GM23338 (cell line): ENCODE measurements at regions not wholly inside any gene's neighbourhood (a gene's known extent, or its start where the extent isn't known, plus 50 kb on each side); places are given as distances from the start of the nearest gene placed in this dataset.

Experiments used
- ATAC-seq: fragments of 200-7000 bp; cut with Tn5 transposase; 3 replicates; pipeline ENCODE4 v1.9.1; 2020
- DNase-seq: peaks from one replicate; pipeline ENCODE4 v3.0.0-alpha.2; 2015; ENCODE audit warnings: low spot score
- H2AFZ ChIP-seq: fragments of 200-600 bp; sonication (generic); 2 replicates; pipeline ENCODE4 v1.8.0; 2016; ENCODE audit warnings: antibody characterized with exemption, mild to moderate bottlenecking, moderate library complexity
- H3F3A ChIP-seq: fragments of 200-600 bp; sonication (generic); replicated peaks from 2 replicates; pipeline ENCODE4 v1.8.0; 2017; ENCODE audit warnings: antibody characterized with exemption, mixed run types, low read depth
- H3K27ac ChIP-seq: fragments of 200-600 bp; sonication (generic); 2 replicates; pipeline ENCODE4 v1.6.1; 2016; ENCODE audit warnings: low read depth
- H3K27me3 ChIP-seq: fragments of 200-600 bp; sonication (generic); 2 replicates; pipeline ENCODE4 v1.8.0; 2016; ENCODE audit warnings: mild to moderate bottlenecking, mixed run types, moderate library complexity; ENCODE audit not compliant: insufficient read depth
- H3K36me3 ChIP-seq: fragments of 200-600 bp; sonication (generic); 2 replicates; pipeline ENCODE4 v1.8.0; 2016; ENCODE audit warnings: mild to moderate bottlenecking; ENCODE audit not compliant: insufficient read depth
- H3K4me1 ChIP-seq: fragments of 200-600 bp; sonication (generic); 2 replicates; pipeline ENCODE4 v1.8.0; 2016; ENCODE audit warnings: mild to moderate bottlenecking, moderate library complexity; ENCODE audit not compliant: insufficient read depth
- H3K4me2 ChIP-seq: fragments of 200-600 bp; sonication (generic); 2 replicates; pipeline ENCODE4 v1.7.1; 2017; ENCODE audit warnings: mixed run types
- H3K4me3 ChIP-seq: fragments of 200-600 bp; sonication (generic); 2 replicates; pipeline ENCODE4 v1.6.1; 2016; ENCODE audit warnings: mixed run types
- H3K79me2 ChIP-seq: fragments of 200-600 bp; sonication (generic); replicated peaks from 2 replicates; pipeline ENCODE4 v1.8.0; 2017; ENCODE audit warnings: mild to moderate bottlenecking; ENCODE audit not compliant: insufficient read depth
- H3K9me2 ChIP-seq: fragments of 200-600 bp; sonication (generic); 2 replicates; pipeline ENCODE4 v1.8.0; 2017; ENCODE audit not compliant: insufficient read depth
- H4K20me1 ChIP-seq: fragments of 200-600 bp; sonication (generic); replicated peaks from 2 replicates; pipeline ENCODE4 v1.8.0; 2017; ENCODE audit warnings: mild to moderate bottlenecking; ENCODE audit not compliant: insufficient read depth
- H3K27ac Mint-ChIP-seq: 2 replicates; pipeline ENCODE4 v1.8.0; 2020; ENCODE audit warnings: inconsistent platforms, mild to moderate bottlenecking, moderate library complexity, mixed read lengths
- H3K27me3 Mint-ChIP-seq: 3 replicates; pipeline ENCODE4 v1.8.0; 2022; ENCODE audit warnings: low read depth, mild to moderate bottlenecking, moderate library complexity, mixed read lengths, inconsistent platforms; ENCODE audit not compliant: insufficient read depth, poor library complexity
- H3K36me3 Mint-ChIP-seq: 3 replicates; pipeline ENCODE4 v1.8.0; 2021; ENCODE audit warnings: low read depth, mild to moderate bottlenecking, inconsistent platforms, moderate library complexity, mixed read lengths
- H3K4me1 Mint-ChIP-seq: 3 replicates; pipeline ENCODE4 v1.8.0; 2020; ENCODE audit warnings: mild to moderate bottlenecking, inconsistent platforms, mixed read lengths
- H3K4me3 Mint-ChIP-seq: 3 replicates; pipeline ENCODE4 v1.8.0; 2021; ENCODE audit warnings: moderate library complexity, mild to moderate bottlenecking, inconsistent platforms, mixed read lengths
- H3K9me3 Mint-ChIP-seq: 3 replicates; pipeline ENCODE4 v1.8.0; 2020; ENCODE audit warnings: moderate library complexity, mild to moderate bottlenecking, inconsistent platforms, mixed read lengths
- POLR2AphosphoS5 ChIP-seq: IDR thresholded peaks from 2 replicates; pipeline ENCODE4 v1.6.1; 2016; ENCODE audit warnings: antibody characterized with exemption, low read depth
- ZNF114 ChIP-seq: fragments of 250-450 bp; sonication (Bioruptor Pico); IDR thresholded peaks from 2 replicates; pipeline ENCODE4 v1.5.0; 2020; ENCODE audit warnings: mild to moderate bottlenecking, moderate library complexity
- TF ChIP-seq, protein P1 (sequence below), 2 experiments: fragments of 200-600 bp in 1 of 2; sonication (generic) in 1 of 2; conservative IDR thresholded peaks; 2 replicates each; pipeline versions ENCODE4 v1.5.1 to v1.6.1; 2016 to 2017; ENCODE audit warnings: antibody characterized with exemption in 2 of 2, low read depth in 2 of 2, mild to moderate bottlenecking in 2 of 2, moderate library complexity in 1 of 2
- TF ChIP-seq, protein P2 (sequence below): fragments of 250-450 bp; sonication (Bioruptor Pico); IDR thresholded peaks from 2 replicates; pipeline ENCODE4 v1.5.0; 2020; ENCODE audit warnings: mild to moderate bottlenecking, moderate library complexity
- TF ChIP-seq, protein P3 (sequence below): IDR thresholded peaks from 2 replicates; pipeline ENCODE4 v1.6.1; 2016; ENCODE audit warnings: antibody characterized with exemption
- TF ChIP-seq, protein P4 (sequence below): IDR thresholded peaks from one replicate; pipeline ENCODE4 v1.6.1; 2018; ENCODE audit warnings: antibody characterized with exemption; ENCODE audit not compliant: unreplicated experiment

DNA sequence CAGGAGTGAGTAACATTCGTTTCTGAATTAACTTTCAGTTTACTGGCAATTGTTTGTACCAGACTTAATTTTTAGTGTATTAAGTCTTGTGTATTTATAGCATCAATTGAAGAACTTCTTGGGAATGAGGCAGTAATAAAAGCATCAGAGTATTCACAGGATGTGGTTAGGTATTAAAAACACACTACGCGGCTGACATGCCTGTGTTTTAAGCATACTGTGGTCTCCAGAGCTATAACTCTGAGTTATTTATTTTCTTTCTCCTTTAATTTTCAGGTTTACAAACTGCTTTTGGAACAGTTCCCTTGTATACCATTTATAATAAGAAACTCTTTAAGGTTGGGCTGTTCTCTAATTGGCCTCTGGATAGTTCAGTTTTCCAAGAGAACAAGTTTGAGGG lies 626.1 kb upstream of the NRG3 start:
- DNase-seq: no peak
- Mint-ChIP-seq H3K4me1 (peaks cover 36% of the 10 kb centered on the region), H3K27me3 (no peaks in the 10 kb centered on the region), H3K36me3 (peaks cover 5% of the 10 kb centered on the region; the same call in 1 of the 3 replicates), H3K9me3 (no peaks in the 10 kb centered on the region), H3K4me3 (no peak overlapping the region), H3K27ac (no peak overlapping the region)
- H2AFZ ChIP-seq: peak overlapping the region; percentile 86
- no peak overlapping the region for H3K4me3 ChIP-seq
- H3K36me3 ChIP-seq: no peaks in the 10 kb centered on the region
- no peak overlapping the region for H3K27ac ChIP-seq
- no peaks in the 10 kb centered on the region for H3K79me2 ChIP-seq
- no peaks in the 10 kb centered on the region for H3K9me2 ChIP-seq
- ATAC-seq: no peak
- TF ChIP-seq, protein P1, sequence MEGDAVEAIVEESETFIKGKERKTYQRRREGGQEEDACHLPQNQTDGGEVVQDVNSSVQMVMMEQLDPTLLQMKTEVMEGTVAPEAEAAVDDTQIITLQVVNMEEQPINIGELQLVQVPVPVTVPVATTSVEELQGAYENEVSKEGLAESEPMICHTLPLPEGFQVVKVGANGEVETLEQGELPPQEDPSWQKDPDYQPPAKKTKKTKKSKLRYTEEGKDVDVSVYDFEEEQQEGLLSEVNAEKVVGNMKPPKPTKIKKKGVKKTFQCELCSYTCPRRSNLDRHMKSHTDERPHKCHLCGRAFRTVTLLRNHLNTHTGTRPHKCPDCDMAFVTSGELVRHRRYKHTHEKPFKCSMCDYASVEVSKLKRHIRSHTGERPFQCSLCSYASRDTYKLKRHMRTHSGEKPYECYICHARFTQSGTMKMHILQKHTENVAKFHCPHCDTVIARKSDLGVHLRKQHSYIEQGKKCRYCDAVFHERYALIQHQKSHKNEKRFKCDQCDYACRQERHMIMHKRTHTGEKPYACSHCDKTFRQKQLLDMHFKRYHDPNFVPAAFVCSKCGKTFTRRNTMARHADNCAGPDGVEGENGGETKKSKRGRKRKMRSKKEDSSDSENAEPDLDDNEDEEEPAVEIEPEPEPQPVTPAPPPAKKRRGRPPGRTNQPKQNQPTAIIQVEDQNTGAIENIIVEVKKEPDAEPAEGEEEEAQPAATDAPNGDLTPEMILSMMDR (conservative IDR thresholded peaks at IDR 0.05; ENCODE audit: low read depth in 2 of 2): no peak
- no peak for TF ChIP-seq ZNF114 (CRISPR knock-in tag)
- TF ChIP-seq, protein P2, sequence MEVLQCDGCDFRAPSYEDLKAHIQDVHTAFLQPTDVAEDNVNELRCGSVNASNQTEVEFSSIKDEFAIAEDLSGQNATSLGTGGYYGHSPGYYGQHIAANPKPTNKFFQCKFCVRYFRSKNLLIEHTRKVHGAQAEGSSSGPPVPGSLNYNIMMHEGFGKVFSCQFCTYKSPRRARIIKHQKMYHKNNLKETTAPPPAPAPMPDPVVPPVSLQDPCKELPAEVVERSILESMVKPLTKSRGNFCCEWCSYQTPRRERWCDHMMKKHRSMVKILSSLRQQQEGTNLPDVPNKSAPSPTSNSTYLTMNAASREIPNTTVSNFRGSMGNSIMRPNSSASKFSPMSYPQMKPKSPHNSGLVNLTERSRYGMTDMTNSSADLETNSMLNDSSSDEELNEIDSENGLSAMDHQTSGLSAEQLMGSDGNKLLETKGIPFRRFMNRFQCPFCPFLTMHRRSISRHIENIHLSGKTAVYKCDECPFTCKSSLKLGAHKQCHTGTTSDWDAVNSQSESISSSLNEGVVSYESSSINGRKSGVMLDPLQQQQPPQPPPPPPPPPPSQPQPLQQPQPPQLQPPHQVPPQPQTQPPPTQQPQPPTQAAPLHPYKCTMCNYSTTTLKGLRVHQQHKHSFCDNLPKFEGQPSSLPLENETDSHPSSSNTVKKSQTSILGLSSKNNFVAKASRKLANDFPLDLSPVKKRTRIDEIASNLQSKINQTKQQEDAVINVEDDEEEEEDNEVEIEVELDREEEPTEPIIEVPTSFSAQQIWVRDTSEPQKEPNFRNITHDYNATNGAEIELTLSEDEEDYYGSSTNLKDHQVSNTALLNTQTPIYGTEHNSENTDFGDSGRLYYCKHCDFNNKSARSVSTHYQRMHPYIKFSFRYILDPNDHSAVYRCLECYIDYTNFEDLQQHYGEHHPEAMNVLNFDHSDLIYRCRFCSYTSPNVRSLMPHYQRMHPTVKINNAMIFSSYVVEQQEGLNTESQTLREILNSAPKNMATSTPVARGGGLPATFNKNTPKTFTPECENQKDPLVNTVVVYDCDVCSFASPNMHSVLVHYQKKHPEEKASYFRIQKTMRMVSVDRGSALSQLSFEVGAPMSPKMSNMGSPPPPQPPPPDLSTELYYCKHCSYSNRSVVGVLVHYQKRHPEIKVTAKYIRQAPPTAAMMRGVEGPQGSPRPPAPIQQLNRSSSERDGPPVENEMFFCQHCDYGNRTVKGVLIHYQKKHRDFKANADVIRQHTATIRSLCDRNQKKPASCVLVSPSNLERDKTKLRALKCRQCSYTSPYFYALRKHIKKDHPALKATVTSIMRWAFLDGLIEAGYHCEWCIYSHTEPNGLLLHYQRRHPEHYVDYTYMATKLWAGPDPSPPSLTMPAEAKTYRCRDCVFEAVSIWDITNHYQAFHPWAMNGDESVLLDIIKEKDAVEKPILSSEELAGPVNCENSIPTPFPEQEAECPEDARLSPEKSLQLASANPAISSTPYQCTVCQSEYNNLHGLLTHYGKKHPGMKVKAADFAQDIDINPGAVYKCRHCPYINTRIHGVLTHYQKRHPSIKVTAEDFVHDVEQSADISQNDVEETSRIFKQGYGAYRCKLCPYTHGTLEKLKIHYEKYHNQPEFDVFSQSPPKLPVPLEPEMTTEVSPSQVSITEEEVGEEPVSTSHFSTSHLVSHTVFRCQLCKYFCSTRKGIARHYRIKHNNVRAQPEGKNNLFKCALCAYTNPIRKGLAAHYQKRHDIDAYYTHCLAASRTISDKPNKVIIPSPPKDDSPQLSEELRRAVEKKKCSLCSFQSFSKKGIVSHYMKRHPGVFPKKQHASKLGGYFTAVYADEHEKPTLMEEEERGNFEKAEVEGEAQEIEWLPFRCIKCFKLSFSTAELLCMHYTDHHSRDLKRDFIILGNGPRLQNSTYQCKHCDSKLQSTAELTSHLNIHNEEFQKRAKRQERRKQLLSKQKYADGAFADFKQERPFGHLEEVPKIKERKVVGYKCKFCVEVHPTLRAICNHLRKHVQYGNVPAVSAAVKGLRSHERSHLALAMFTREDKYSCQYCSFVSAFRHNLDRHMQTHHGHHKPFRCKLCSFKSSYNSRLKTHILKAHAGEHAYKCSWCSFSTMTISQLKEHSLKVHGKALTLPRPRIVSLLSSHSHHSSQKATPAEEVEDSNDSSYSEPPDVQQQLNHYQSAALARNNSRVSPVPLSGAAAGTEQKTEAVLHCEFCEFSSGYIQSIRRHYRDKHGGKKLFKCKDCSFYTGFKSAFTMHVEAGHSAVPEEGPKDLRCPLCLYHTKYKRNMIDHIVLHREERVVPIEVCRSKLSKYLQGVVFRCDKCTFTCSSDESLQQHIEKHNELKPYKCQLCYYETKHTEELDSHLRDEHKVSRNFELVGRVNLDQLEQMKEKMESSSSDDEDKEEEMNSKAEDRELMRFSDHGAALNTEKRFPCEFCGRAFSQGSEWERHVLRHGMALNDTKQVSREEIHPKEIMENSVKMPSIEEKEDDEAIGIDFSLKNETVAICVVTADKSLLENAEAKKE (CRISPR knock-in tag): no peak
- TF ChIP-seq POLR2AphosphoS5: no peak
- TF ChIP-seq, protein P3, sequence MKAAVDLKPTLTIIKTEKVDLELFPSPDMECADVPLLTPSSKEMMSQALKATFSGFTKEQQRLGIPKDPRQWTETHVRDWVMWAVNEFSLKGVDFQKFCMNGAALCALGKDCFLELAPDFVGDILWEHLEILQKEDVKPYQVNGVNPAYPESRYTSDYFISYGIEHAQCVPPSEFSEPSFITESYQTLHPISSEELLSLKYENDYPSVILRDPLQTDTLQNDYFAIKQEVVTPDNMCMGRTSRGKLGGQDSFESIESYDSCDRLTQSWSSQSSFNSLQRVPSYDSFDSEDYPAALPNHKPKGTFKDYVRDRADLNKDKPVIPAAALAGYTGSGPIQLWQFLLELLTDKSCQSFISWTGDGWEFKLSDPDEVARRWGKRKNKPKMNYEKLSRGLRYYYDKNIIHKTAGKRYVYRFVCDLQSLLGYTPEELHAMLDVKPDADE: no peak
- TF ChIP-seq, protein P4, sequence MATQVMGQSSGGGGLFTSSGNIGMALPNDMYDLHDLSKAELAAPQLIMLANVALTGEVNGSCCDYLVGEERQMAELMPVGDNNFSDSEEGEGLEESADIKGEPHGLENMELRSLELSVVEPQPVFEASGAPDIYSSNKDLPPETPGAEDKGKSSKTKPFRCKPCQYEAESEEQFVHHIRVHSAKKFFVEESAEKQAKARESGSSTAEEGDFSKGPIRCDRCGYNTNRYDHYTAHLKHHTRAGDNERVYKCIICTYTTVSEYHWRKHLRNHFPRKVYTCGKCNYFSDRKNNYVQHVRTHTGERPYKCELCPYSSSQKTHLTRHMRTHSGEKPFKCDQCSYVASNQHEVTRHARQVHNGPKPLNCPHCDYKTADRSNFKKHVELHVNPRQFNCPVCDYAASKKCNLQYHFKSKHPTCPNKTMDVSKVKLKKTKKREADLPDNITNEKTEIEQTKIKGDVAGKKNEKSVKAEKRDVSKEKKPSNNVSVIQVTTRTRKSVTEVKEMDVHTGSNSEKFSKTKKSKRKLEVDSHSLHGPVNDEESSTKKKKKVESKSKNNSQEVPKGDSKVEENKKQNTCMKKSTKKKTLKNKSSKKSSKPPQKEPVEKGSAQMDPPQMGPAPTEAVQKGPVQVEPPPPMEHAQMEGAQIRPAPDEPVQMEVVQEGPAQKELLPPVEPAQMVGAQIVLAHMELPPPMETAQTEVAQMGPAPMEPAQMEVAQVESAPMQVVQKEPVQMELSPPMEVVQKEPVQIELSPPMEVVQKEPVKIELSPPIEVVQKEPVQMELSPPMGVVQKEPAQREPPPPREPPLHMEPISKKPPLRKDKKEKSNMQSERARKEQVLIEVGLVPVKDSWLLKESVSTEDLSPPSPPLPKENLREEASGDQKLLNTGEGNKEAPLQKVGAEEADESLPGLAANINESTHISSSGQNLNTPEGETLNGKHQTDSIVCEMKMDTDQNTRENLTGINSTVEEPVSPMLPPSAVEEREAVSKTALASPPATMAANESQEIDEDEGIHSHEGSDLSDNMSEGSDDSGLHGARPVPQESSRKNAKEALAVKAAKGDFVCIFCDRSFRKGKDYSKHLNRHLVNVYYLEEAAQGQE: no peak
- no peaks in the 10 kb centered on the region for H3K27me3 ChIP-seq
- H3F3A ChIP-seq: no peaks in the 10 kb centered on the region
- no peaks in the 10 kb centered on the region for H4K20me1 ChIP-seq
- no peak overlapping the region for H3K4me2 ChIP-seq
- H3K4me1 ChIP-seq: peaks cover 21% of the 10 kb centered on the region
